Testis (tissue), 2 donors: ENCODE measurements at regions not wholly inside any gene's neighbourhood (a gene's known extent, or its start where the extent isn't known, plus 50 kb on each side); places are given as distances from the start of the nearest gene placed in this dataset.

Source experiments
- CTCF ChIP-seq, 3 experiments: fragments of 450-650 bp in 2 of 3; fragments of 200-600 bp in 1 of 3; sonication (generic) in 1 of 3; IDR thresholded peaks; one replicate each; pipeline ENCODE4 v1.5.1; 2016 to 2019; ENCODE audit warnings: antibody characterized with exemption in 3 of 3, mild to moderate bottlenecking in 2 of 3, moderate library complexity in 1 of 3
- POLR2A ChIP-seq: fragments of 450-650 bp; IDR thresholded peaks from one replicate; pipeline ENCODE4 v1.6.1; 2017; ENCODE audit warnings: antibody characterized with exemption, mild to moderate bottlenecking, moderate library complexity

DNA sequence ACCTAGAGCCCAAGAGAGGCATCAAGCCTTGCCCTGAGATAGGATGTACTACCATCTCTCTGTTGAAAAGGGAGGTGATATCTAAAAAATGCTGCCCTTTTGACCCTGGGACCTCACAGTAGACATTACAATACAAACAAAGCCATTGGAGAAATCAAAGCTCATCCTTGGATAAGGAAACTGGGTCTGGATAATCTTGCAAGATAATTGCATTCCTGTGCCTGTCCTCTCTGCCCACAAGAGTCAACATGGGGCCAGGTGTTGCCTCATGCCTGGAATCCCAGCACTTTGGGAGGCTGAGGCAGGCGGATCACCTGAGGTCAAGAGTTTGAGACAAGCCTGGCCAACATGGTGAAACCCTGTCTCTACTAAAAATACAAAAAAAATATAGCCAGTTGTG, 57.3 kb upstream of the DLG1 start:
- TF ChIP-seq CTCF (IDR thresholded peaks at IDR 0.05) (no peak), POLR2A (no peak)
